IMR-90 (cell line): ENCODE measurements at regions not wholly inside any gene's neighbourhood (a gene's known extent, or its start where the extent isn't known, plus 50 kb on each side); places are given as distances from the start of the nearest gene placed in this dataset.

Source experiments
- ATAC-seq: fragments of 200-7000 bp; cut with Tn5 transposase; 2 replicates; pipeline ENCODE4 v1.9.1; 2020; ENCODE audit warnings: low read depth, mild to moderate bottlenecking, moderate library complexity
- BruUV-seq: library from RNA; stranded (reverse); fragments of 400-500 nt; replicated peaks from 2 replicates; lab custom pipeline; 2021; lab: Mats Ljungman, UMichigan
- CTCF ChIA-PET: fragments of 300-600 bp; formaldehyde crosslinking; extraction: SDS; loops from one replicate; lab custom pipeline; 2021; ENCODE audit warnings: antibody characterized with exemption; lab: Yijun Ruan, JAX
- POLR2A ChIA-PET: fragments of 300-600 bp; sonication (Branson Sonifier 250); formaldehyde crosslinking; loops from one replicate; lab custom pipeline; 2022; ENCODE audit warnings: antibody characterized with exemption; ENCODE audit not compliant: unreplicated experiment; lab: Charles Lee
- DNase-seq: peaks from one replicate; pipeline ENCODE4 v3.0.0; 2013
- H2AFZ ChIP-seq: replicated peaks from 2 replicates; pipeline ENCODE3; 2013; ENCODE audit warnings: low read length, mild to moderate bottlenecking; ENCODE audit not compliant: poor library complexity
- H2AK5ac ChIP-seq: 2 replicates; pipeline ENCODE4 v1.6.1; 2013; ENCODE audit warnings: low read depth, low read length, inconsistent platforms
- H2AK9ac ChIP-seq: replicated peaks from 2 replicates; pipeline ENCODE3; 2013; ENCODE audit warnings: mild to moderate bottlenecking, low read depth, low read length, moderate library complexity; ENCODE audit not compliant: poor library complexity
- H2BK120ac ChIP-seq: 2 replicates; pipeline ENCODE4 v1.6.1; 2013; ENCODE audit warnings: low read depth, low read length, inconsistent platforms
- H2BK15ac ChIP-seq: 3 replicates; pipeline ENCODE4 v1.6.1; 2013; ENCODE audit warnings: low read depth, low read length, inconsistent platforms
- H2BK20ac ChIP-seq: 2 replicates; pipeline ENCODE4 v1.6.1; 2013; ENCODE audit warnings: low read depth, mild to moderate bottlenecking, inconsistent platforms, low read length, moderate library complexity
- H2BK5ac ChIP-seq: 2 replicates; pipeline ENCODE4 v1.6.1; 2013; ENCODE audit warnings: mild to moderate bottlenecking, low read depth, low read length, inconsistent platforms; ENCODE audit not compliant: poor library complexity, severe bottlenecking
- H3K14ac ChIP-seq: replicated peaks from 2 replicates; pipeline ENCODE4 v1.6.1; 2013; ENCODE audit warnings: low read depth, low read length, inconsistent platforms
- H3K18ac ChIP-seq: 2 replicates; pipeline ENCODE4 v1.6.1; 2013; ENCODE audit warnings: low read depth, low read length, control low read depth
- H3K23ac ChIP-seq: 2 replicates; pipeline ENCODE4 v1.6.1; 2013; ENCODE audit warnings: low read depth, low read length, inconsistent platforms
- H3K27ac ChIP-seq: 2 replicates; pipeline ENCODE4 v1.5.1; 2013; ENCODE audit warnings: mild to moderate bottlenecking, control low read depth, low read length; ENCODE audit not compliant: insufficient read depth
- H3K27me3 ChIP-seq: 2 replicates; pipeline ENCODE4 v1.6.1; 2013; ENCODE audit warnings: low read length; ENCODE audit not compliant: control insufficient read depth, insufficient read depth
- H3K36me3 ChIP-seq: 2 replicates; pipeline ENCODE4 v1.6.1; 2013; ENCODE audit warnings: low read length, mixed read lengths; ENCODE audit not compliant: control insufficient read depth, insufficient read depth
- H3K4ac ChIP-seq: 2 replicates; pipeline ENCODE4 v1.6.1; 2013; ENCODE audit warnings: low read depth, low read length, inconsistent platforms
- H3K4me1 ChIP-seq: 2 replicates; pipeline ENCODE4 v1.6.1; 2013; ENCODE audit warnings: low read length, mixed read lengths; ENCODE audit not compliant: control insufficient read depth, insufficient read depth
- H3K4me2 ChIP-seq: 2 replicates; pipeline ENCODE4 v1.6.1; 2013; ENCODE audit warnings: low read depth, mild to moderate bottlenecking, control low read depth, low read length, moderate library complexity
- H3K4me3 ChIP-seq: 2 replicates; pipeline ENCODE4 v1.5.1; 2013; ENCODE audit warnings: low read depth, mild to moderate bottlenecking, control low read depth, low read length, moderate library complexity; ENCODE audit not compliant: insufficient read depth
- H3K56ac ChIP-seq: 2 replicates; pipeline ENCODE4 v1.6.1; 2013; ENCODE audit warnings: low read length, inconsistent platforms; ENCODE audit not compliant: insufficient read depth; ENCODE audit errors: extremely low read depth
- H3K79me1 ChIP-seq, 2 experiments: 2 replicates each; pipeline ENCODE4 v1.6.1; 2013; ENCODE audit warnings: low read length in 2 of 2, inconsistent platforms in 1 of 2, low read depth in 1 of 2
- H3K9ac ChIP-seq: 2 replicates; pipeline ENCODE4 v1.6.1; 2013; ENCODE audit warnings: low read depth, low read length, control low read depth
- H3K9me1 ChIP-seq: 2 replicates; pipeline ENCODE4 v1.6.1; 2013; ENCODE audit warnings: low read length, inconsistent platforms; ENCODE audit not compliant: insufficient read depth
- H3K9me3 ChIP-seq: 2 replicates; pipeline ENCODE4 v1.6.1; 2013; ENCODE audit warnings: low read length; ENCODE audit not compliant: control insufficient read depth, insufficient read depth
- H4K20me1 ChIP-seq: 2 replicates; pipeline ENCODE4 v1.6.1; 2013; ENCODE audit warnings: low read length, inconsistent platforms; ENCODE audit not compliant: insufficient read depth
- H4K5ac ChIP-seq: 2 replicates; pipeline ENCODE4 v1.6.1; 2013; ENCODE audit warnings: mild to moderate bottlenecking, low read depth, low read length, control low read depth
- H4K8ac ChIP-seq, 2 experiments: 2 replicates each; pipeline ENCODE4 v1.6.1; 2013; ENCODE audit warnings: low read depth in 2 of 2, low read length in 2 of 2, control low read depth in 1 of 2, inconsistent platforms in 1 of 2
- H4K91ac ChIP-seq: 2 replicates; pipeline ENCODE4 v1.6.1; 2013; ENCODE audit warnings: low read depth, low read length, inconsistent platforms; ENCODE audit not compliant: insufficient read depth
- CEBPB ChIP-seq: IDR thresholded peaks from 2 replicates; pipeline ENCODE4 v1.6.1; 2012; ENCODE audit warnings: low read depth, low read length, improper control_type of control experiment
- CHD1 ChIP-seq: IDR thresholded peaks from 2 replicates; pipeline ENCODE4 v1.6.1; 2012; ENCODE audit warnings: low read depth, low read length, improper control_type of control experiment
- CTCF ChIP-seq: conservative IDR thresholded peaks from 2 replicates; pipeline ENCODE4 v1.5.1; 2012; ENCODE audit warnings: mild to moderate bottlenecking, low read depth, low read length, improper control_type of control experiment
- ELK1 ChIP-seq: fragments of 150-350 bp; IDR thresholded peaks from 2 replicates; pipeline ENCODE4 v1.6.1; 2016; ENCODE audit warnings: low read depth, mild to moderate bottlenecking, low read length, moderate library complexity, borderline replicate concordance
- FOS ChIP-seq: fragments of 150-350 bp; IDR thresholded peaks from 2 replicates; pipeline ENCODE4 v1.6.1; 2016; ENCODE audit warnings: low read depth, low read length
- MAZ ChIP-seq: IDR thresholded peaks from 2 replicates; pipeline ENCODE4 v1.6.1; 2012; ENCODE audit warnings: low read depth, mild to moderate bottlenecking, low read length, improper control_type of control experiment, moderate library complexity, borderline replicate concordance
- MXI1 ChIP-seq: IDR thresholded peaks from 2 replicates; pipeline ENCODE4 v1.6.1; 2012; ENCODE audit warnings: low read depth, mild to moderate bottlenecking, low read length, moderate library complexity, borderline replicate concordance
- NFE2L2 ChIP-seq: fragments of 150-350 bp; IDR thresholded peaks from 2 replicates; pipeline ENCODE4 v1.6.1; 2016; ENCODE audit warnings: low read depth, mild to moderate bottlenecking, low read length
- POLR2A ChIP-seq: IDR thresholded peaks from 2 replicates; pipeline ENCODE4 v1.6.1; 2012; ENCODE audit warnings: mild to moderate bottlenecking, low read depth, low read length
- RAD21 ChIP-seq: IDR thresholded peaks from 2 replicates; pipeline ENCODE4 v1.6.1; 2012; ENCODE audit warnings: low read length, improper control_type of control experiment
- RCOR1 ChIP-seq: IDR thresholded peaks from 2 replicates; pipeline ENCODE4 v1.6.1; 2012; ENCODE audit warnings: mild to moderate bottlenecking, low read length, improper control_type of control experiment; ENCODE audit not compliant: insufficient replicate concordance
- RFX5 ChIP-seq: IDR thresholded peaks from 2 replicates; pipeline ENCODE4 v1.8.0; 2012; ENCODE audit warnings: low read depth, mild to moderate bottlenecking, low read length, moderate library complexity
- SMC3 ChIP-seq: fragments of 150-350 bp; IDR thresholded peaks from 2 replicates; pipeline ENCODE4 v1.6.1; 2016; ENCODE audit warnings: low read depth, mild to moderate bottlenecking, antibody characterized with exemption, low read length, moderate library complexity
- USF2 ChIP-seq: fragments of 150-350 bp; IDR thresholded peaks from 2 replicates; pipeline ENCODE4 v1.6.1; 2017; ENCODE audit warnings: mild to moderate bottlenecking, antibody characterized with exemption, low read length, low read depth
- WGBS, 2 experiments: methylation state at CpG; one replicate each; pipeline versions ENCODE4 v1.1.5 to v1.1.7; 2013; ENCODE audit warnings: missing lambda C conversion rate in 2 of 2; ENCODE audit not compliant: insufficient read length in 1 of 2; ENCODE audit errors: extremely low coverage in 2 of 2; 5-methylcytosine and 5-hydroxymethylcytosine counted together
- dilution Hi-C: fragments of 300-500 bp; cut with HindIII; formaldehyde crosslinking; loops from one replicate; pipeline ENCODE4 v1.14.3; 2018; ENCODE audit warnings: low sequenced_read_pairs; ENCODE audit not compliant: unreplicated experiment
- in situ Hi-C: fragments of 300-500 bp; cut with MboI; formaldehyde crosslinking; loops from 3 replicates; pipeline ENCODE4 v1.14.3; 2019; ENCODE audit warnings: low sequenced_read_pairs, inconsistent platforms, mixed read lengths
- intact Hi-C: fragments of 100-400 bp; cut with micrococcal nuclease; formaldehyde crosslinking; loops from 2 replicates; pipeline ENCODE4 v1.10.0; 2022

- no peak overlapping the region for H3K4ac ChIP-seq
- H3K56ac ChIP-seq, result no peak overlapping the region
- no peak overlapping the region for H3K27ac ChIP-seq
- H3K4me1 ChIP-seq, result peaks cover 17% of the 10 kb centered on the region; the same call in 1 of the 2 replicates
- H2AFZ ChIP-seq, result no peak overlapping the region
- no peak overlapping the region for H2AK9ac ChIP-seq
- no peak overlapping the region for H3K18ac ChIP-seq
- H3K9me3 ChIP-seq, result no peaks in the 10 kb centered on the region
- CTCF ChIA-PET, result interaction anchor here (1.2 kb wide), 1 partner anchor 9 kb away, joined by 3 read pairs; no protein-coding TSS in a partner anchor
- no CpG with 5 or more reads among the region's 6 CpGs for WGBS, 2 experiments
- in situ Hi-C loops (loop anchor here (25.0 kb wide), 2 partner anchors 747 to 1197 kb away; partner anchors contain the start of gene ZNF354A), dilution Hi-C loops (no loop called here), intact Hi-C loops (no loop called here)
- H3K79me1 ChIP-seq, result no peaks in the 10 kb centered on the region
- DNase-seq (no peak), ATAC-seq (no peak)
- peaks cover 2% of the 10 kb centered on the region; the same call in 1 of the 2 replicates for H3K27me3 ChIP-seq
- H2BK15ac ChIP-seq, result no peak overlapping the region
- H3K9me1 ChIP-seq, result no peaks in the 10 kb centered on the region
- no peak overlapping the region for H2BK120ac ChIP-seq
- no peak overlapping the region for H4K5ac ChIP-seq
- H4K91ac ChIP-seq, result no peak overlapping the region
- no peaks in the 10 kb centered on the region for H4K20me1 ChIP-seq
- no peak overlapping the region for H3K4me3 ChIP-seq
- no peak overlapping the region for H2BK5ac ChIP-seq
- no peak for TF ChIP-seq MXI1
- TF ChIP-seq CEBPB, result no peak
- TF ChIP-seq RCOR1, result no peak
- TF ChIP-seq RAD21, result no peak
- TF ChIP-seq USF2, result no peak
- no peak for TF ChIP-seq NFE2L2
- no peak for TF ChIP-seq RFX5
- no peak for TF ChIP-seq MAZ
- TF ChIP-seq FOS, result no peak
- no peak for TF ChIP-seq POLR2A
- no peak for TF ChIP-seq CTCF
- TF ChIP-seq ELK1, result no peak
- TF ChIP-seq SMC3, result no peak
- TF ChIP-seq CHD1, result no peak
- BruUV-seq, result no TSS peak
- no peak overlapping the region for H4K8ac ChIP-seq
- H3K4me2 ChIP-seq, result no peak overlapping the region
- H3K14ac ChIP-seq, result no peak overlapping the region
- no peak overlapping the region for H2BK20ac ChIP-seq
- no peak overlapping the region for H2AK5ac ChIP-seq
- no peaks in the 10 kb centered on the region for H3K36me3 ChIP-seq
- H3K23ac ChIP-seq, result no peak overlapping the region
- H3K9ac ChIP-seq, result no peak overlapping the region
- POLR2A ChIA-PET, result no interaction called here
Measured at GRCh38 chr5:179484201-179484600, 66.2 kb upstream of the RUFY1 start.
